HCT116 (cell line): ENCODE measurements at regions not wholly inside any gene's neighbourhood (a gene's known extent, or its start where the extent isn't known, plus 50 kb on each side); places are given as distances from the start of the nearest gene placed in this dataset.

Source experiments
- ATAC-seq: fragments of 200-7000 bp; cut with Tn5 transposase; 2 replicates; pipeline ENCODE4 v1.9.1; 2020; ENCODE audit warnings: mild to moderate bottlenecking, moderate library complexity
- BruUV-seq: library from RNA; stranded (reverse); fragments of 400-500 nt; replicated peaks from 2 replicates; lab custom pipeline; 2021; lab: Mats Ljungman, UMichigan
- CTCF ChIA-PET: fragments of 300-600 bp; sonication (Branson Sonifier 250); formaldehyde crosslinking; loops from one replicate; lab custom pipeline; 2021; ENCODE audit warnings: antibody characterized with exemption; lab: Charles Lee
- POLR2A ChIA-PET: fragments of 300-600, 350-600 bp; sonication (Branson Sonifier 250); formaldehyde crosslinking; loops from one replicate; lab custom pipeline; 2021; ENCODE audit warnings: antibody characterized with exemption; lab: Charles Lee
- RAD21 ChIA-PET, 2 experiments: fragments of 300-600 bp; sonication (Branson Sonifier 250); formaldehyde crosslinking; loops; one replicate each; lab custom pipeline; 2023; ENCODE audit warnings: low total read pairs in 2 of 2; ENCODE audit not compliant: uncharacterized antibody in 2 of 2, unreplicated experiment in 2 of 2, low non-redundant PET in 1 of 2; lab: Charles Lee
- DNase-seq: peaks from one replicate; pipeline ENCODE4 v3.0.0-alpha.2; 2010; ENCODE audit warnings: low read depth, low spot score
- H2AFZ ChIP-seq: fragments of 200-600 bp; shearing (Covaris generic), sonication (generic); 2 replicates; pipeline ENCODE4 v1.6.1; 2017; ENCODE audit warnings: low read depth, mixed run types, mixed read lengths, antibody characterized with exemption, low read length; ENCODE audit not compliant: poor library complexity, severe bottlenecking
- H3K27ac ChIP-seq: 2 replicates; pipeline ENCODE4 v1.5.1; 2012; ENCODE audit warnings: low read depth, low read length
- H3K27me3 ChIP-seq: fragments of 200-600 bp; sonication (generic); 2 replicates; pipeline ENCODE4 v1.6.1; 2016; ENCODE audit warnings: mixed run types, low read length, mixed read lengths; ENCODE audit not compliant: insufficient read depth
- H3K36me3 ChIP-seq, 2 experiments: fragments of 200-500 bp in 1 of 2; fragments of 200-600 bp in 1 of 2; sonication (Bioruptor generic) in 1 of 2; sonication (generic) in 1 of 2; 2 replicates each; pipeline versions ENCODE4 v1.5.1 to v1.6.1; 2014 to 2016; ENCODE audit warnings: low read length in 2 of 2, inconsistent platforms in 1 of 2, mixed read lengths in 1 of 2, mixed run types in 1 of 2; ENCODE audit not compliant: insufficient read depth in 2 of 2, control insufficient read depth in 1 of 2
- H3K4me1 ChIP-seq, 2 experiments: fragments of 200-600 bp in 1 of 2; sonication (generic) in 1 of 2; 2 replicates each; pipeline versions ENCODE4 v1.5.1 to v1.6.1; 2012 to 2017; ENCODE audit warnings: low read length in 2 of 2, inconsistent platforms in 1 of 2, mild to moderate bottlenecking in 1 of 2, mixed read lengths in 1 of 2, mixed run types in 1 of 2, moderate library complexity in 1 of 2; ENCODE audit not compliant: insufficient read depth in 2 of 2, control insufficient read depth in 1 of 2
- H3K4me2 ChIP-seq: fragments of 200-600 bp; sonication (generic); 2 replicates; pipeline ENCODE4 v1.6.1; 2017; ENCODE audit warnings: mixed run types, low read length, mixed read lengths
- H3K4me3 ChIP-seq, 2 experiments: fragments of 200-600 bp in 1 of 2; sonication (generic) in 1 of 2; replicated peaks in 1 of 2; 2 replicates each; pipeline ENCODE4 v1.5.1; 2011 to 2016; ENCODE audit warnings: low read length in 2 of 2, control low read depth in 1 of 2, low read depth in 1 of 2, mild to moderate bottlenecking in 1 of 2, mixed read lengths in 1 of 2, mixed run types in 1 of 2
- H3K79me2 ChIP-seq: fragments of 200-600 bp; sonication (generic); 2 replicates; pipeline ENCODE4 v1.6.1; 2017; ENCODE audit warnings: mild to moderate bottlenecking, mixed run types, low read length, moderate library complexity, mixed read lengths; ENCODE audit not compliant: insufficient read depth
- H3K9ac ChIP-seq: fragments of 200-600 bp; sonication (generic); 2 replicates; pipeline ENCODE4 v1.6.1; 2016; ENCODE audit warnings: low read length, mixed read lengths
- H3K9me2 ChIP-seq: fragments of 200-600 bp; sonication (generic), shearing (Covaris generic); 2 replicates; pipeline ENCODE4 v1.6.1; 2017; ENCODE audit warnings: mixed run types, mild to moderate bottlenecking, moderate library complexity; ENCODE audit not compliant: insufficient read depth
- H3K9me3 ChIP-seq, 2 experiments: fragments of 200-500 bp in 1 of 2; fragments of 200-600 bp in 1 of 2; sonication (Bioruptor generic) in 1 of 2; sonication (generic) in 1 of 2; 2 replicates each; pipeline ENCODE4 v1.6.1; 2014 to 2017; ENCODE audit warnings: low read length in 2 of 2, mixed read lengths in 2 of 2, inconsistent platforms in 1 of 2, low read depth in 1 of 2, mild to moderate bottlenecking in 1 of 2, mixed run types in 1 of 2, moderate library complexity in 1 of 2; ENCODE audit not compliant: control insufficient read depth in 1 of 2, insufficient read depth in 1 of 2
- H4K20me1 ChIP-seq: fragments of 200-600 bp; sonication (generic), shearing (Covaris generic); 2 replicates; pipeline ENCODE4 v1.6.1; 2017; ENCODE audit warnings: mixed run types, mild to moderate bottlenecking, moderate library complexity; ENCODE audit not compliant: insufficient read depth
- CEBPB ChIP-seq: IDR thresholded peaks from 2 replicates; pipeline ENCODE4 v1.6.1; 2012; ENCODE audit warnings: low read depth
- CTCF ChIP-seq, 3 experiments: fragments of 200-600 bp in 1 of 3; sonication (generic) in 1 of 3; IDR thresholded peaks in 2 of 3; conservative IDR thresholded peaks in 1 of 3; 2 replicates each; pipeline ENCODE4 v1.5.1; 2012 to 2017; ENCODE audit warnings: low read depth in 2 of 3, low read length in 2 of 3, antibody characterized with exemption in 1 of 3, borderline replicate concordance in 1 of 3, control low read depth in 1 of 3, mild to moderate bottlenecking in 1 of 3, mixed read lengths in 1 of 3, mixed run types in 1 of 3, moderate library complexity in 1 of 3; ENCODE audit not compliant: insufficient read depth in 1 of 3
- EGR1 ChIP-seq: IDR thresholded peaks from 2 replicates; pipeline ENCODE4 v1.6.1; 2012; ENCODE audit warnings: low read depth
- ELF1 ChIP-seq: IDR thresholded peaks from 2 replicates; pipeline ENCODE4 v1.6.1; 2012; ENCODE audit warnings: low read depth, borderline replicate concordance
- FOSL1 ChIP-seq: IDR thresholded peaks from 2 replicates; pipeline ENCODE4 v1.6.1; 2012; ENCODE audit warnings: low read depth
- JUND ChIP-seq: IDR thresholded peaks from 2 replicates; pipeline ENCODE4 v1.6.1; 2012
- MAX ChIP-seq: IDR thresholded peaks from 2 replicates; pipeline ENCODE4 v1.6.1; 2012
- POLR2A ChIP-seq: IDR thresholded peaks from 2 replicates; pipeline ENCODE4 v1.7.0; 2011; ENCODE audit warnings: borderline replicate concordance; ENCODE audit not compliant: insufficient read depth, insufficient read length; ENCODE audit errors: extremely low read depth
- RAD21 ChIP-seq: IDR thresholded peaks from 2 replicates; pipeline ENCODE4 v1.6.1; 2012; ENCODE audit warnings: low read depth, mild to moderate bottlenecking
- YY1 ChIP-seq: IDR thresholded peaks from 2 replicates; pipeline ENCODE4 v1.6.1; 2011; ENCODE audit warnings: low read length, low read depth, moderate library complexity, mild to moderate bottlenecking; ENCODE audit not compliant: insufficient replicate concordance; ENCODE audit errors: extremely low read depth
- intact Hi-C: fragments of 100-400 bp; cut with micrococcal nuclease; formaldehyde crosslinking; loops from 2 replicates; pipeline ENCODE4 v1.10.0; 2022

- Histone ChIP-seq H4K20me1 (no peaks in the 10 kb centered on the region), H3K4me2 (no peak overlapping the region), H2AFZ (no peak overlapping the region), H3K9me3 (peaks cover 7 to 8% of the 10 kb centered on the region in 2 experiments; a peak in 3 of 4 replicates), H3K36me3 (no peaks in the 10 kb centered on the region), H3K9ac (no peak overlapping the region), H3K27me3 (no peaks in the 10 kb centered on the region), H3K4me1 (no peaks in the 10 kb centered on the region), H3K9me2 (no peaks in the 10 kb centered on the region), H3K4me3 (no peak overlapping the region), H3K27ac (no peak overlapping the region), H3K79me2 (no peaks in the 10 kb centered on the region)
- DNase-seq (no peak), ATAC-seq (no peak)
- RAD21 ChIA-PET, result no interaction called here
- intact Hi-C loops, result no loop called here
- BruUV-seq, result no TSS peak
- CTCF ChIA-PET, result no interaction called here
- POLR2A ChIA-PET, result no interaction called here
- no peak for TF ChIP-seq CEBPB
- no peak for TF ChIP-seq FOSL1
- no peak for TF ChIP-seq MAX
- TF ChIP-seq ELF1, result no peak
- no peak for TF ChIP-seq CTCF (IDR thresholded peaks at IDR 0.05 in 2 of 3, conservative IDR thresholded peaks at IDR 0.05 in 1 of 3; ENCODE audit: borderline replicate concordance in 1 of 3, insufficient read depth in 1 of 3, low read depth in 2 of 3, low read length in 2 of 3)
- no peak for TF ChIP-seq RAD21
- no peak for TF ChIP-seq JUND
- TF ChIP-seq POLR2A, result no peak
- no peak for TF ChIP-seq EGR1
- no peak for TF ChIP-seq YY1
Observed at GRCh38 chr5:19301271-19301670, 686.7 kb downstream of the CDH18 start.
